Kidney (tissue), 13 donors: ENCODE measurements at regions not wholly inside any gene's neighbourhood (a gene's known extent, or its start where the extent isn't known, plus 50 kb on each side); places are given as distances from the start of the nearest gene placed in this dataset.

Experiments
- DNase-seq, 5 donors: peaks; one replicate each; pipeline ENCODE4 v3.0.0-alpha.2; 2013 to 2020
- FAIRE-seq: peaks from 2 replicates; lab custom pipeline; 2012; peaks lifted over from hg19 to GRCh38; lab: Jason Lieb, UNC
- H3K27ac ChIP-seq, 2 donors: one replicate each; pipeline ENCODE4 v1.7.0; 2013; ENCODE audit warnings: low read depth in 2 of 2, low read length in 2 of 2, inconsistent platforms in 1 of 2
- H3K27me3 ChIP-seq: one replicate; pipeline ENCODE4 v1.7.1; 2013; ENCODE audit warnings: low read length, inconsistent platforms; ENCODE audit not compliant: control insufficient read depth, insufficient read depth
- H3K36me3 ChIP-seq, 3 donors: one replicate each; pipeline versions ENCODE4 v1.7.0 to v1.7.1; 2013; ENCODE audit warnings: low read length in 3 of 3, control low read depth in 1 of 3, inconsistent platforms in 1 of 3; ENCODE audit not compliant: insufficient read depth in 3 of 3, control insufficient read depth in 2 of 3
- H3K4me1 ChIP-seq, 3 donors: one replicate each; pipeline versions ENCODE4 v1.7.0 to v1.7.1; 2013; ENCODE audit warnings: low read length in 3 of 3, inconsistent platforms in 1 of 3, low read depth in 1 of 3; ENCODE audit not compliant: control insufficient read depth in 2 of 3, insufficient read depth in 2 of 3
- H3K4me3 ChIP-seq, 3 donors: one replicate each; pipeline versions ENCODE4 v1.7.0 to v1.8.1; 2013; ENCODE audit warnings: low read length in 3 of 3, control low read depth in 1 of 3, inconsistent platforms in 1 of 3
- H3K9ac ChIP-seq, 3 donors: one replicate each; pipeline versions ENCODE4 v1.7.0 to v1.7.1; 2013; ENCODE audit warnings: low read length in 3 of 3, control low read depth in 1 of 3, inconsistent platforms in 1 of 3
- H3K9me3 ChIP-seq, 3 donors: one replicate each; pipeline versions ENCODE4 v1.7.0 to v1.7.1; 2013; ENCODE audit warnings: low read length in 3 of 3, control low read depth in 1 of 3, inconsistent platforms in 1 of 3; ENCODE audit not compliant: control insufficient read depth in 2 of 3, insufficient read depth in 1 of 3
- intact Hi-C: fragments of 100-400 bp; cut with DNase I; formaldehyde crosslinking; loops from one replicate; pipeline ENCODE4 v1.11.1; 2022
- TF ChIP-seq, protein P1 (sequence below): IDR thresholded peaks from 3 replicates; pipeline ENCODE4 v1.5.1; 2012; ENCODE audit warnings: mild to moderate bottlenecking, moderate library complexity, borderline replicate concordance; ENCODE audit not compliant: insufficient read depth; ENCODE audit errors: extremely low read depth
- donor health status: control.
- donor health status: control.
- donor health status: control.
- donor health status: control.
- donor health status: control.
- donor health status: DM: yes; HTN: yes; CAD: no.
- donor health status: Normal renal cell carcinoma (clear cell type).

DNA sequence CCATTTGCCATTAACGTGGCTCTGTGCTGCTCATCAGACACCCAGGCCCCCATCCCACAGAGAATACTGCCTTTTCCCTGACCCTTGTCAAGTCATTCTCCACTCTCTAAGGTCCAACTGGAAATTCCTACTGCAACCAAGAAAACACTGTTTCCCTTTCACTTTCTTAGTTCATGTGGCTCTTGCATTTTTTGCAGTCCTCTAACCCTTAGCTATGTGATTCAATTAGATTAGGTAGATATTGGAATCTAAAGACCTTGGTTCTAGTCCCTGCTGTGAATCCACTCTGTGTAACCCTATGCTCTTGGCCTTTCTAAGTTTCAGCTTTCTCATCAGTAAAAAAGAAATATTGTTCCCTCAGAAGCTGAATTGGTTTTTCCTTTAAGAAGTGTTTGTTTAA, 649.4 kb downstream of the CCDC171 start:
- FAIRE-seq (no peak), DNase-seq (no peak)
- TF ChIP-seq, protein P1, sequence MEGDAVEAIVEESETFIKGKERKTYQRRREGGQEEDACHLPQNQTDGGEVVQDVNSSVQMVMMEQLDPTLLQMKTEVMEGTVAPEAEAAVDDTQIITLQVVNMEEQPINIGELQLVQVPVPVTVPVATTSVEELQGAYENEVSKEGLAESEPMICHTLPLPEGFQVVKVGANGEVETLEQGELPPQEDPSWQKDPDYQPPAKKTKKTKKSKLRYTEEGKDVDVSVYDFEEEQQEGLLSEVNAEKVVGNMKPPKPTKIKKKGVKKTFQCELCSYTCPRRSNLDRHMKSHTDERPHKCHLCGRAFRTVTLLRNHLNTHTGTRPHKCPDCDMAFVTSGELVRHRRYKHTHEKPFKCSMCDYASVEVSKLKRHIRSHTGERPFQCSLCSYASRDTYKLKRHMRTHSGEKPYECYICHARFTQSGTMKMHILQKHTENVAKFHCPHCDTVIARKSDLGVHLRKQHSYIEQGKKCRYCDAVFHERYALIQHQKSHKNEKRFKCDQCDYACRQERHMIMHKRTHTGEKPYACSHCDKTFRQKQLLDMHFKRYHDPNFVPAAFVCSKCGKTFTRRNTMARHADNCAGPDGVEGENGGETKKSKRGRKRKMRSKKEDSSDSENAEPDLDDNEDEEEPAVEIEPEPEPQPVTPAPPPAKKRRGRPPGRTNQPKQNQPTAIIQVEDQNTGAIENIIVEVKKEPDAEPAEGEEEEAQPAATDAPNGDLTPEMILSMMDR = no peak
- no peaks in the 10 kb centered on the region for H3K27me3 ChIP-seq
- no peaks in the 10 kb centered on the region for H3K9me3 ChIP-seq
- H3K9ac ChIP-seq = no peak overlapping the region
- H3K4me1 ChIP-seq = peaks cover 0 to 2% (median 0%) of the 10 kb centered on the region in 3 donors
- intact Hi-C loops = no loop called here
- no peaks in the 10 kb centered on the region for H3K36me3 ChIP-seq
- H3K27ac ChIP-seq = no peak overlapping the region
- H3K4me3 ChIP-seq = no peak overlapping the region

DNA sequence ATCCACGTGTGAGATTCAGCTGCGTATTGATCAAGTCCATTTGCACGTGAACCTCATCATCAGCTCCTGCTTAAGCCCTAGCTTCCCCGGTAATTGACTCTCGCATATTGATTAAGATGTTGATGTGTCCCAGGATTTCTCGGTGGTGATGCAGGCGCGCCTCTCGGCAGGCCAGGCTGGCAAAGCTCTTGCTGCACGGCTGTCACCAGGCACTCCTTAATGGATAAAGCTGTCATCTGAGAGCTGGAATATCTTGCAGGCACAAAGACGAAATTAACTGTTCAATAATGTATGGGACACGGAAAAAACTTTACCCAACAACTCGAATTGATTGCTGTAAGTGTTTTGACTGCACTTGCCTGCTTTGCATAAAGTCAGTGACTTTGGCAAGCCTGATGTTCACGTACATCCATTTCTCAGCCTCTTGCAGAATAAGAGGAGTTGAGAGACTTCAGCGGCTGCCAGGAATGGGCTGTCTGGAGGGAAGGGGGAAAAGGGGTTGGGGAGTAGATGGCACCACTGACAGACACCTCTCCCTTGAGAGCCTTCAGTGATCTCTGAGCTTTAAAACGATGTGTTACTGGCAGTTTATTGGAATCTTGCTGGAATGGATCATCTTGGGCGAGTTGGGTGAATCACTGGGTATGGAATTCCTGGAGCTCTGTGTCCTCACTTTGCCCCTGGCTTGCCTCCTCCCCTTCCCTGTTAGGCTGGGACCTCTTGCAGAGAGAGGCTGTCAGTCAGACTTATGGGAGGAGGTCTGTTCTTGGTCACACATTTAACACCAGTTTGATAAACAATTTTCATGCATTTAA, 650.3 kb downstream of the CCDC171 start:
- Histone ChIP-seq H3K27ac (no peak overlapping the region), H3K9me3 (no peaks in the 10 kb centered on the region), H3K27me3 (no peaks in the 10 kb centered on the region), H3K36me3 (no peaks in the 10 kb centered on the region), H3K4me1 (peaks cover 0 to 2% (median 0%) of the 10 kb centered on the region in 3 donors), H3K9ac (no peak overlapping the region), H3K4me3 (no peak overlapping the region)
- FAIRE-seq (no peak), DNase-seq (no peak)
- intact Hi-C loops = no loop called here
- TF ChIP-seq, protein P1 = no peak

DNA sequence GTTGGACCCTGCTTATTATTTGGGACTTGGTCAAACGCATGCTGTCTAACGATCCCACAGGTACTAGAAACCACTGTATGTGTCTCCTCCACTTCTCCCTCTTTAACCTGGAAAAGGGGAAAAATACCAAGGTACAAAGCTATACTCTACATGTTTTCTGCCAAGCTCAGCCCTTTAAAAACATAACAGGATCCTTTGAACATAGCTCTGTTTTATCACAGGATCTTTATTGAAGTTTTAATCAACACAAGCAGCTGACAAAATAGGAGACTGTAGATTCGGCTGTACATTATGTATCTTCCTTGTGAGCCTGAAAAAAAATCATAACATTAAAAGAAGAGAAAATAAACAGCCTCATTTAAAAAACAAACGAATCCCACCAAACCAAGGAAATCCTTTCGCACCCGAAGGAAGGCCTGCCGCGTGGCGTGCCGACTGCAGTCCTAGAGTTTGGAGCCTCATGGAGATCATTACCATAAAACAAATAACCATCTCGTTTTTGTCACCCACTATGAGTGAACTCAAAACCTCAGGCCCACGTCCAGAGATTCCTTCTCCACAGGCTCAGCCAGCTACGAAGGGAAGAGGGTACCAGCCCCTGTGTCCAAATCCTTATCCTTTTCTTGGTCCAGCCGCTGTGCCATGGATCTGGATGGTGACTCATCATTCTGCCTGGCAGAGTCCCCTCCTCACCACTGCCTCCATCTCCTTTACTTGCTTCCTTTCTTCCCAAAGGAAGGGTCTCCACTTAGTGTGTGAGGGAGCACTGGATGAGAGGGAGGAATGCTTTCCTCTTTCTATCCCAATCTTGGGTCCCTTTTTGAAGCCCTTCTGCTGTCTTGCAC, 651.1 kb downstream of the CCDC171 start:
- intact Hi-C loops = no loop called here
- Histone ChIP-seq H3K36me3 (no peaks in the 10 kb centered on the region), H3K4me3 (no peak overlapping the region), H3K9ac (no peak overlapping the region), H3K27ac (no peak overlapping the region), H3K27me3 (no peaks in the 10 kb centered on the region), H3K9me3 (no peaks in the 10 kb centered on the region), H3K4me1 (peaks cover 0 to 2% (median 0%) of the 10 kb centered on the region in 3 donors)
- no peak for FAIRE-seq
- no peak for DNase-seq
- TF ChIP-seq, protein P1 = no peak
